GM21737 (cell line): ENCODE measurements at regions not wholly inside any gene's neighbourhood (a gene's known extent, or its start where the extent isn't known, plus 50 kb on each side); places are given as distances from the start of the nearest gene placed in this dataset.
A peak's percentile ranks its signal among the peaks of the same experiment; 100 is the strongest.
"Not testable (repeated sequence)": the region's sequence is repeated elsewhere in the genome, so short reads cannot be mapped to it uniquely, and the experiment has no call there.

Experiments
- ATAC-seq: cut with Tn5 transposase; IDR thresholded peaks from one replicate; pipeline ENCODE4 v1.9.1; 2021; ENCODE audit warnings: mild to moderate bottlenecking, moderate library complexity; ENCODE audit not compliant: unreplicated experiment

GRCh38 chr9:6105738-6106137, 90.3 kb upstream of the RANBP6 start:
- no peak for ATAC-seq

- not testable (repeated sequence) for ATAC-seq
Observed at GRCh38 chr9:6104406-6104805, 89.0 kb upstream of the RANBP6 start.

GRCh38 chr9:6103911-6104310, 88.5 kb upstream of the RANBP6 start:
- not testable (repeated sequence) for ATAC-seq

GRCh38 chr9:6102336-6102987, 87.0 kb upstream of the RANBP6 start:
- not testable (repeated sequence) for ATAC-seq

- ATAC-seq, result not testable (repeated sequence)
Observed at GRCh38 chr9:6101725-6102124, 86.3 kb upstream of the RANBP6 start.

GRCh38 chr9:6099346-6099745, 83.9 kb upstream of the RANBP6 start:
- ATAC-seq, result not testable (repeated sequence)

- no peak for ATAC-seq
Observed at GRCh38 chr9:6098431-6098830, 83.0 kb upstream of the RANBP6 start.

GRCh38 chr9:6096821-6097220, 81.4 kb upstream of the RANBP6 start:
- ATAC-seq, result no peak

- ATAC-seq, result no peak
Observed at GRCh38 chr9:6090277-6091210, 75.1 kb upstream of the RANBP6 start.

- ATAC-seq, result no peak
Observed at GRCh38 chr9:6089300-6089699, 73.9 kb upstream of the RANBP6 start.

GRCh38 chr9:6086006-6086655, 70.7 kb upstream of the RANBP6 start:
- ATAC-seq, result no peak

GRCh38 chr9:6080154-6080716, 64.8 kb upstream of the RANBP6 start:
- ATAC-seq, result peak; percentile 91

- ATAC-seq, result no peak
Observed at GRCh38 chr9:6079386-6079785, 64.0 kb upstream of the RANBP6 start.

- ATAC-seq, result no peak
Observed at GRCh38 chr9:6078382-6079105, 63.1 kb upstream of the RANBP6 start.

GRCh38 chr9:6076851-6077250, 61.4 kb upstream of the RANBP6 start:
- ATAC-seq, result no peak

GRCh38 chr9:6073731-6074130, 58.3 kb upstream of the RANBP6 start:
- ATAC-seq, result no peak

GRCh38 chr9:6072865-6073264, 57.4 kb upstream of the RANBP6 start:
- no peak for ATAC-seq

GRCh38 chr9:6072453-6072852, 57.0 kb upstream of the RANBP6 start:
- no peak for ATAC-seq

GRCh38 chr9:6068983-6069382, 53.6 kb upstream of the RANBP6 start:
- peak; percentile 91 for ATAC-seq

GRCh38 chr9:6067426-6067825, 52.0 kb upstream of the RANBP6 start:
- no peak for ATAC-seq
